H1 (cell line): ENCODE measurements at regions not wholly inside any gene's neighbourhood (a gene's known extent, or its start where the extent isn't known, plus 50 kb on each side); places are given as distances from the start of the nearest gene placed in this dataset.

Experiments
- CTCF ChIA-PET: fragments of 300-600 bp; sonication (Branson Sonifier 250); formaldehyde crosslinking; loops from one replicate; lab custom pipeline; 2021; ENCODE audit not compliant: partially characterized antibody; lab: Charles Lee
- POLR2A ChIA-PET: fragments of 300-600 bp; sonication (Branson Sonifier 250); formaldehyde crosslinking; loops from one replicate; lab custom pipeline; 2021; ENCODE audit warnings: inconsistent platforms; ENCODE audit not compliant: partially characterized antibody; lab: Charles Lee
- DNase-seq, 2 experiments: peaks; one replicate each; pipeline versions ENCODE4 v3.0.0 to v3.0.0-alpha.2; 2010 to 2022; ENCODE audit warnings: low spot score in 2 of 2, low read depth in 1 of 2, mixed read lengths in 1 of 2
- FAIRE-seq: peaks from 2 replicates; lab custom pipeline; 2011; peaks lifted over from hg19 to GRCh38; lab: Jason Lieb, UNC
- H2AFZ ChIP-seq: 2 replicates; pipeline ENCODE4 v1.8.1; 2012; ENCODE audit warnings: low read length, inconsistent platforms
- H2AK5ac ChIP-seq: 2 replicates; pipeline ENCODE4 v1.6.1; 2013; ENCODE audit warnings: low read depth, low read length
- H2BK120ac ChIP-seq: replicated peaks from 2 replicates; pipeline ENCODE3; 2013; ENCODE audit warnings: low read depth, low read length, inconsistent platforms
- H2BK12ac ChIP-seq: 2 replicates; pipeline ENCODE4 v1.6.1; 2013; ENCODE audit warnings: low read depth, low read length
- H2BK15ac ChIP-seq: 2 replicates; pipeline ENCODE4 v1.6.1; 2013; ENCODE audit warnings: low read length
- H2BK20ac ChIP-seq: 2 replicates; pipeline ENCODE4 v1.6.1; 2013; ENCODE audit warnings: low read length
- H2BK5ac ChIP-seq: 2 replicates; pipeline ENCODE4 v1.6.1; 2013; ENCODE audit warnings: low read depth, low read length
- H3K14ac ChIP-seq: 2 replicates; pipeline ENCODE4 v1.6.1; 2013; ENCODE audit warnings: inconsistent platforms; ENCODE audit not compliant: insufficient read length
- H3K18ac ChIP-seq: 2 replicates; pipeline ENCODE4 v1.6.1; 2013; ENCODE audit warnings: low read length; ENCODE audit errors: extremely low read depth
- H3K23ac ChIP-seq: 2 replicates; pipeline ENCODE4 v1.6.1; 2013; ENCODE audit warnings: inconsistent platforms; ENCODE audit not compliant: insufficient read length
- H3K23me2 ChIP-seq: 2 replicates; pipeline ENCODE4 v1.6.1; 2013; ENCODE audit warnings: low read depth, low read length
- H3K27ac ChIP-seq: 2 replicates; pipeline ENCODE4 v1.6.1; 2011; ENCODE audit warnings: low read depth, low read length, inconsistent platforms
- H3K27me3 ChIP-seq, 4 experiments: replicated peaks in 1 of 4; 1 replicate in 1 of 4; 2 replicates in 3 of 4; pipeline versions ENCODE4 v1.6.1 to v1.8.1; 2011 to 2013; ENCODE audit warnings: low read length in 3 of 4, mild to moderate bottlenecking in 3 of 4, inconsistent platforms in 2 of 4, mixed read lengths in 2 of 4, moderate library complexity in 1 of 4; ENCODE audit not compliant: control insufficient read depth in 3 of 4, insufficient read depth in 3 of 4; ENCODE audit errors: extremely low read depth in 1 of 4
- H3K36me3 ChIP-seq, 4 experiments: 2 replicates each; pipeline versions ENCODE4 v1.6.1 to v1.8.1; 2011 to 2013; ENCODE audit warnings: mild to moderate bottlenecking in 4 of 4, low read length in 3 of 4, moderate library complexity in 2 of 4, control low read depth in 1 of 4, inconsistent platforms in 1 of 4; ENCODE audit not compliant: insufficient read depth in 4 of 4, control insufficient read depth in 2 of 4
- H3K4ac ChIP-seq: replicated peaks from 2 replicates; pipeline ENCODE3; 2013; ENCODE audit warnings: low read length, low read depth, mixed read lengths, inconsistent platforms; ENCODE audit not compliant: insufficient read length
- H3K4me1 ChIP-seq, 4 experiments: replicated peaks in 1 of 4; 1 replicate in 1 of 4; 2 replicates in 3 of 4; pipeline versions ENCODE4 v1.6.1 to v1.8.1; 2011 to 2013; ENCODE audit warnings: low read length in 3 of 4, inconsistent platforms in 2 of 4, mixed read lengths in 1 of 4; ENCODE audit not compliant: insufficient read depth in 4 of 4, control insufficient read depth in 3 of 4
- H3K4me2 ChIP-seq, 2 experiments: 2 replicates each; pipeline versions ENCODE4 v1.6.1 to v1.8.1; 2011 to 2013; ENCODE audit warnings: low read depth in 2 of 2, low read length in 2 of 2, control low read depth in 1 of 2, inconsistent platforms in 1 of 2, mild to moderate bottlenecking in 1 of 2; ENCODE audit not compliant: insufficient read depth in 1 of 2
- H3K4me3 ChIP-seq, 4 experiments: fragments of 200-600, 300-600 bp in 1 of 4; sonication (generic), shearing (Covaris generic), sonication (Bioruptor Twin) in 1 of 4; 2 replicates each; pipeline versions ENCODE4 v1.5.1 to v1.8.1; 2011 to 2016; ENCODE audit warnings: low read length in 4 of 4, low read depth in 3 of 4, control low read depth in 2 of 4, inconsistent platforms in 2 of 4, mild to moderate bottlenecking in 2 of 4, mixed read lengths in 1 of 4, moderate library complexity in 1 of 4; ENCODE audit not compliant: insufficient read depth in 2 of 4; ENCODE audit errors: extremely low read depth in 1 of 4
- H3K56ac ChIP-seq: replicated peaks from 2 replicates; pipeline ENCODE3; 2013; ENCODE audit warnings: low read depth, mild to moderate bottlenecking, mixed read lengths, low read length, inconsistent platforms; ENCODE audit not compliant: insufficient read length
- H3K79me1 ChIP-seq: 2 replicates; pipeline ENCODE4 v1.6.1; 2013; ENCODE audit warnings: low read depth, low read length, control low read depth
- H3K79me2 ChIP-seq, 2 experiments: 2 replicates each; pipeline versions ENCODE4 v1.6.1 to v1.8.1; 2012 to 2013; ENCODE audit warnings: low read length in 2 of 2, mild to moderate bottlenecking in 2 of 2, inconsistent platforms in 1 of 2; ENCODE audit not compliant: insufficient read depth in 2 of 2, control insufficient read depth in 1 of 2
- H3K9ac ChIP-seq, 4 experiments: replicated peaks in 1 of 4; 1 replicate in 1 of 4; 2 replicates in 3 of 4; pipeline versions ENCODE4 v1.6.1 to v1.8.1; 2011 to 2013; ENCODE audit warnings: low read depth in 3 of 4, low read length in 3 of 4, control low read depth in 2 of 4, mild to moderate bottlenecking in 2 of 4, moderate library complexity in 2 of 4, inconsistent platforms in 1 of 4; ENCODE audit errors: extremely low read depth in 1 of 4
- H3K9me3 ChIP-seq, 2 experiments: 2 replicates each; pipeline versions ENCODE4 v1.6.1 to v1.8.1; 2012 to 2013; ENCODE audit warnings: mild to moderate bottlenecking in 2 of 2, moderate library complexity in 2 of 2, control low read depth in 1 of 2, inconsistent platforms in 1 of 2, low read depth in 1 of 2, low read length in 1 of 2, mixed read lengths in 1 of 2; ENCODE audit not compliant: insufficient read depth in 2 of 2
- H4K20me1 ChIP-seq, 2 experiments: replicated peaks in 1 of 2; 2 replicates each; pipeline versions ENCODE3 to v1.8.1; 2011 to 2013; ENCODE audit warnings: inconsistent platforms in 2 of 2, low read length in 2 of 2, mild to moderate bottlenecking in 1 of 2; ENCODE audit not compliant: insufficient read depth in 2 of 2, control insufficient read depth in 1 of 2
- H4K5ac ChIP-seq: 2 replicates; pipeline ENCODE4 v1.6.1; 2013; ENCODE audit warnings: low read length, low read depth, mixed read lengths, inconsistent platforms; ENCODE audit not compliant: insufficient read length
- H4K8ac ChIP-seq: 2 replicates; pipeline ENCODE4 v1.8.0; 2013; ENCODE audit warnings: mild to moderate bottlenecking, moderate library complexity, low read length, inconsistent platforms; ENCODE audit not compliant: insufficient read depth; ENCODE audit errors: extremely low read depth
- H4K91ac ChIP-seq: replicated peaks from 2 replicates; pipeline ENCODE3; 2013; ENCODE audit warnings: low read length, mixed read lengths, inconsistent platforms; ENCODE audit not compliant: insufficient read length
- BACH1 ChIP-seq: IDR thresholded peaks from 2 replicates; pipeline ENCODE4 v1.6.1; 2012; ENCODE audit warnings: low read length, improper control_type of control experiment
- BCL11A ChIP-seq, 2 experiments: IDR thresholded peaks; one replicate each; pipeline ENCODE4 v1.6.1; 2011; ENCODE audit warnings: low read depth in 2 of 2, low read length in 2 of 2, mild to moderate bottlenecking in 2 of 2
- CBX8 ChIP-seq: fragments of 300-800, 300-1000 bp; sonication (generic); IDR thresholded peaks from 2 replicates; pipeline ENCODE4 v1.7.1; 2016; ENCODE audit warnings: low read depth, low read length, borderline replicate concordance
- GABPA ChIP-seq: IDR thresholded peaks from 2 replicates; pipeline ENCODE4 v1.6.1; 2011; ENCODE audit warnings: mild to moderate bottlenecking, low read length, moderate library complexity, borderline replicate concordance; ENCODE audit not compliant: insufficient read depth
- HDAC6 ChIP-seq: IDR thresholded peaks from one replicate; pipeline ENCODE4 v1.7.1; 2012; ENCODE audit warnings: low read depth, mild to moderate bottlenecking, inconsistent platforms, low read length, moderate library complexity
- KDM5A ChIP-seq: fragments of 200-600 bp; IDR thresholded peaks from 2 replicates; pipeline ENCODE4 v1.7.1; 2012; ENCODE audit warnings: mild to moderate bottlenecking, low read length, inconsistent platforms, mixed read lengths
- MAX ChIP-seq: IDR thresholded peaks from 2 replicates; pipeline ENCODE4 v1.6.1; 2012; ENCODE audit warnings: inconsistent platforms
- NANOG ChIP-seq: IDR thresholded peaks from 2 replicates; pipeline ENCODE4 v1.6.1; 2011; ENCODE audit warnings: low read length, low read depth, mild to moderate bottlenecking, inconsistent platforms; ENCODE audit not compliant: insufficient read depth, poor library complexity, severe bottlenecking
- SIRT6 ChIP-seq: IDR thresholded peaks from one replicate; pipeline ENCODE4 v1.7.1; 2012; ENCODE audit warnings: low read length, inconsistent platforms
- SP2 ChIP-seq: IDR thresholded peaks from 2 replicates; pipeline ENCODE4 v1.6.1; 2012; ENCODE audit warnings: mild to moderate bottlenecking, low read length, inconsistent platforms
- SP4 ChIP-seq: IDR thresholded peaks from 2 replicates; pipeline ENCODE4 v1.6.1; 2012; ENCODE audit warnings: low read length, inconsistent platforms
- SUZ12 ChIP-seq: fragments of 200-600 bp; sonication (generic); IDR thresholded peaks from 2 replicates; pipeline ENCODE4 v1.6.1; 2012; ENCODE audit warnings: mild to moderate bottlenecking, inconsistent platforms, low read length, moderate library complexity, mixed read lengths
- USF2 ChIP-seq: IDR thresholded peaks from 2 replicates; pipeline ENCODE4 v1.6.1; 2011; ENCODE audit warnings: low read length, improper control_type of control experiment
- ZNF274 ChIP-seq: IDR thresholded peaks from 2 replicates; pipeline ENCODE4 v1.7.0; 2012; ENCODE audit warnings: low read length, borderline replicate concordance; ENCODE audit errors: extremely low read depth
- WGBS, 2 experiments: shearing (Covaris generic) in 1 of 2; methylation state at CpG; one replicate each; pipeline versions ENCODE4 v1.1.6 to v1.1.7; 2013 to 2015; ENCODE audit warnings: low lambda C conversion rate in 2 of 2, mixed read lengths in 2 of 2, inconsistent platforms in 1 of 2, low coverage in 1 of 2, missing lambda C conversion rate in 1 of 2; ENCODE audit not compliant: insufficient replicate concordance in 2 of 2, insufficient coverage in 1 of 2, insufficient read length in 1 of 2; ENCODE audit errors: extremely low coverage in 1 of 2, missing lambda C conversion rate in 1 of 2; 5-methylcytosine and 5-hydroxymethylcytosine counted together

- no peak overlapping the region for H4K5ac ChIP-seq
- no peak overlapping the region for H3K27ac ChIP-seq
- H3K4ac ChIP-seq, result no peak overlapping the region
- no peak overlapping the region for H2BK12ac ChIP-seq
- H3K56ac ChIP-seq, result no peak overlapping the region
- no peak overlapping the region for H2BK15ac ChIP-seq
- CTCF ChIA-PET, result no interaction called here
- H3K14ac ChIP-seq, result no peak overlapping the region
- H3K79me2 ChIP-seq, result no peaks in the 10 kb centered on the region
- no peaks in the 10 kb centered on the region for H3K36me3 ChIP-seq
- H2BK5ac ChIP-seq, result no peak overlapping the region
- FAIRE-seq (no peak), DNase-seq (no peak)
- no peak overlapping the region for H4K91ac ChIP-seq
- H3K4me3 ChIP-seq, result no peak overlapping the region
- H3K18ac ChIP-seq, result no peak overlapping the region
- H3K23me2 ChIP-seq, result no peaks in the 10 kb centered on the region
- WGBS, 2 experiments, result 95% methylated on average over 2 of the region's 2 CpGs; no CpG with 5 or more reads in 1 of the 2 experiments
- no peaks in the 10 kb centered on the region for H3K79me1 ChIP-seq
- no peak overlapping the region for H2BK20ac ChIP-seq
- H3K4me2 ChIP-seq, result no peak overlapping the region
- no peak overlapping the region for H2BK120ac ChIP-seq
- H4K8ac ChIP-seq, result no peak overlapping the region
- no peaks in the 10 kb centered on the region for H3K27me3 ChIP-seq
- no peaks in the 10 kb centered on the region for H4K20me1 ChIP-seq
- H2AFZ ChIP-seq, result no peak overlapping the region
- POLR2A ChIA-PET, result no interaction called here
- H3K9me3 ChIP-seq, result no peaks in the 10 kb centered on the region; a peak in 1 of 4 replicates
- no peak overlapping the region for H3K23ac ChIP-seq
- no peak overlapping the region for H3K9ac ChIP-seq
- H2AK5ac ChIP-seq, result no peak overlapping the region
- no peaks in the 10 kb centered on the region for H3K4me1 ChIP-seq
- TF ChIP-seq SP4 (no peak), KDM5A (no peak), GABPA (no peak), MAX (no peak), CBX8 (no peak), SIRT6 (no peak), USF2 (no peak), ZNF274 (no peak), NANOG (no peak), BACH1 (no peak), SUZ12 (no peak), SP2 (no peak), BCL11A (IDR thresholded peaks at IDR 0.05; ENCODE audit: low read depth in 2 of 2, low read length in 2 of 2) (no peak), HDAC6 (no peak)
Measured at GRCh38 chr5:45081082-45081481, 272.3 kb downstream of the MRPS30 start.
